Heart left ventricle (tissue), 16 donors: ENCODE measurements at regions not wholly inside any gene's neighbourhood (a gene's known extent, or its start where the extent isn't known, plus 50 kb on each side); places are given as distances from the start of the nearest gene placed in this dataset.
A peak's percentile ranks its signal among the peaks of the same experiment; 100 is the strongest.
"Not testable (repeated sequence)": the region's sequence is repeated elsewhere in the genome, so short reads cannot be mapped to it uniquely, and the experiment has no call there.

Experiments
- ATAC-seq, 4 donors: fragments of 200-7000 bp; cut with Tn5 transposase; one replicate each; pipeline ENCODE4 v1.9.1; 2020 to 2022; ENCODE audit warnings: moderate library complexity in 4 of 4, mild to moderate bottlenecking in 3 of 4, moderate number of reproducible peaks in 1 of 4
- DNase-seq, 5 donors: peaks; one replicate each; pipeline ENCODE4 v3.0.0-alpha.2; 2020
- H3K27ac ChIP-seq, 12 donors: fragments of 200-600 bp; sonication (generic) in 4 of 12; one replicate each; pipeline versions ENCODE4 v1.5.0 to v1.8.0; 2016 to 2022; ENCODE audit warnings: mild to moderate bottlenecking in 2 of 12
- H3K27me3 ChIP-seq, 9 donors: fragments of 200-600 bp; sonication (generic) in 2 of 9; one replicate each; pipeline versions ENCODE4 v1.5.1 to v1.8.0; 2016 to 2022; ENCODE audit warnings: mild to moderate bottlenecking in 3 of 9
- H3K36me3 ChIP-seq, 9 donors: fragments of 200-600 bp; sonication (generic) in 2 of 9; one replicate each; pipeline versions ENCODE4 v1.5.0 to v1.8.0; 2018 to 2022; ENCODE audit warnings: mild to moderate bottlenecking in 2 of 9
- H3K4me1 ChIP-seq, 12 donors: fragments of 200-600 bp; sonication (generic) in 4 of 12; one replicate each; pipeline versions ENCODE4 v1.5.0 to v1.8.0; 2016 to 2022; ENCODE audit warnings: mild to moderate bottlenecking in 3 of 12
- H3K4me3 ChIP-seq, 12 donors: fragments of 200-600 bp; sonication (generic) in 4 of 12; one replicate each; pipeline versions ENCODE4 v1.5.0 to v1.8.0; 2017 to 2022; ENCODE audit warnings: mild to moderate bottlenecking in 9 of 12, moderate library complexity in 4 of 12
- H3K9me3 ChIP-seq, 12 donors: fragments of 200-600 bp; sonication (generic) in 4 of 12; one replicate each; pipeline versions ENCODE4 v1.5.0 to v1.8.0; 2016 to 2022; ENCODE audit warnings: mild to moderate bottlenecking in 1 of 12
- POLR2A ChIP-seq, 2 donors: fragments of 450-650 bp; IDR thresholded peaks; one replicate each; pipeline ENCODE4 v1.6.1; 2017; ENCODE audit warnings: antibody characterized with exemption in 2 of 2, mild to moderate bottlenecking in 2 of 2, moderate library complexity in 2 of 2
- WGBS, 4 donors: extraction: QIAGEN DNeasy Blood & Tissue Kit in 2 of 4; methylation state at CpG; one replicate each; pipeline versions ENCODE4 v1.1.5 to v1.1.7; 2013 to 2018; 5-methylcytosine and 5-hydroxymethylcytosine counted together
- intact Hi-C, 10 donors: fragments of 100-400 bp; cut with DNase I; formaldehyde crosslinking; loops; one replicate each; pipeline versions ENCODE4 v1.11.1 to v1.14.2; 2022
- TF ChIP-seq, protein P1 (sequence below), 12 donors: fragments of 200-600 bp; sonication (generic) in 4 of 12; IDR thresholded peaks; one replicate each; pipeline versions ENCODE4 v1.5.0 to v1.8.0; 2018 to 2022; ENCODE audit warnings: antibody characterized with exemption in 12 of 12, mild to moderate bottlenecking in 5 of 12
- donor health status: ischemic (EF 13 %, LVEDD 7.1; RV severe dilation, severe dysfunction).
- donor health status: healthy with polysubstance abuse.
- donor health status: DM: no; HTN: yes; CAD: no.
- donor health status: DM: no; HTN: no; CAD: no.
- donor health status: ischemic (EF 25% LVEDD 6.9; RV normal size, moderate dysfunction).
- donor health status: ischemic (EF 25% LVEDD 5.7; RV mildly dilated, moderate dysfunction).
- donor health status: healthy.
- donor health status: DM: yes; HTN: yes; CAD: no.
- donor health status: ischemic (EF 35%, LVEDD 5.7; RV mildly dilated, moderate dysfunction).
- donor health status: nonischemic (EF 11% LVEDD 7.7; RV severe dilation, severe dysfunction).
- donor health status: DM: yes; HTN: yes; CAD: no.
- donor health status: PGD.
- donor health status: ischemic (EF 29% LVEDD 5.4; RV normal size, mild dysfunction).
- donor health status: nonischemic (EF 23%, LVEDD 6.1; RV moderate dilation, normal function).

DNA sequence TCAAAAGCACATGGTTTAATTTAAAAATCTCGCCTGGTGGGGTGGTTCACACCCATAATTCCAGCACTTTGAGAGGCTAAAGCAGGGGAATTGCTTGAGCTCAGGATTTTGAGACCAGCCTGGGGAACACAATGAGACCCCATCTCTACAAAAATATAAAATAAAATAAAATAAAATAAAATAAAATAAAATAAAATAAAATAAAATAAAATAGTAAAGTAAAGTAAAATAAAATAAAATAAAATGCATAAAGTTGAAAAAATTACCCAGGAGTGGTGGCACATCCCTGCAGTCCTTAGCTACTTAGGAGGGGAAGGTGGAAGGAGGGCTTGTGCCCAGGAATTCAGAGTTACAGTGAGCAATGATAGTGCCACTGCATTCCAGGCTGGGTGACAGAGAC, 88.7 kb upstream of the MS4A8 start:
- Histone ChIP-seq H3K36me3 (no peaks in the 10 kb centered on the region), H3K27me3 (peaks cover 0 to 7% (median 0%) of the 10 kb centered on the region in 9 donors), H3K27ac (no peak overlapping the region), H3K4me1 (no peaks in the 10 kb centered on the region), H3K4me3 (no peak overlapping the region), H3K9me3 (no peaks in the 10 kb centered on the region)
- TF ChIP-seq POLR2A (IDR thresholded peaks at IDR 0.05) = no peak
- TF ChIP-seq, protein P1, sequence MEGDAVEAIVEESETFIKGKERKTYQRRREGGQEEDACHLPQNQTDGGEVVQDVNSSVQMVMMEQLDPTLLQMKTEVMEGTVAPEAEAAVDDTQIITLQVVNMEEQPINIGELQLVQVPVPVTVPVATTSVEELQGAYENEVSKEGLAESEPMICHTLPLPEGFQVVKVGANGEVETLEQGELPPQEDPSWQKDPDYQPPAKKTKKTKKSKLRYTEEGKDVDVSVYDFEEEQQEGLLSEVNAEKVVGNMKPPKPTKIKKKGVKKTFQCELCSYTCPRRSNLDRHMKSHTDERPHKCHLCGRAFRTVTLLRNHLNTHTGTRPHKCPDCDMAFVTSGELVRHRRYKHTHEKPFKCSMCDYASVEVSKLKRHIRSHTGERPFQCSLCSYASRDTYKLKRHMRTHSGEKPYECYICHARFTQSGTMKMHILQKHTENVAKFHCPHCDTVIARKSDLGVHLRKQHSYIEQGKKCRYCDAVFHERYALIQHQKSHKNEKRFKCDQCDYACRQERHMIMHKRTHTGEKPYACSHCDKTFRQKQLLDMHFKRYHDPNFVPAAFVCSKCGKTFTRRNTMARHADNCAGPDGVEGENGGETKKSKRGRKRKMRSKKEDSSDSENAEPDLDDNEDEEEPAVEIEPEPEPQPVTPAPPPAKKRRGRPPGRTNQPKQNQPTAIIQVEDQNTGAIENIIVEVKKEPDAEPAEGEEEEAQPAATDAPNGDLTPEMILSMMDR (IDR thresholded peaks at IDR 0.05) = no peak
- ATAC-seq = no peak
- intact Hi-C loops = no loop called here
- 37 to 70% (median 52%) methylated on average over 1 of the region's 1 CpG for WGBS, 4 donors
- no peak for DNase-seq

GRCh38 chr11:60615497-60615896, 83.9 kb upstream of the MS4A8 start:
- Histone ChIP-seq H3K4me3 (no peak overlapping the region), H3K9me3 (no peaks in the 10 kb centered on the region), H3K36me3 (no peaks in the 10 kb centered on the region), H3K4me1 (no peaks in the 10 kb centered on the region), H3K27ac (no peak overlapping the region), H3K27me3 (peaks cover 0 to 7% (median 0%) of the 10 kb centered on the region in 9 donors)
- ATAC-seq (no peak), DNase-seq (no peak)
- intact Hi-C loops = loop anchor here in 6 of 10 donors (5.0 kb wide), 2 partner anchors 253 to 793 kb away; no protein-coding TSS in a partner anchor
- TF ChIP-seq, protein P1 (IDR thresholded peaks at IDR 0.05) = no peak
- TF ChIP-seq POLR2A (IDR thresholded peaks at IDR 0.05) = no peak
- WGBS, 4 donors = 66 to 81% (median 77%) methylated on average over 22 to 25 of the region's 25 CpGs

- 82 to 97% (median 85%) methylated on average over 20 to 30 of the region's 30 CpGs; no CpG with 5 or more reads in 1 of the 4 donors for WGBS, 4 donors
- H3K4me1 ChIP-seq, DNase-seq, H3K27ac ChIP-seq, ATAC-seq, H3K27me3 ChIP-seq, intact Hi-C loops, H3K36me3 ChIP-seq, H3K4me3 ChIP-seq: not testable (repeated sequence)
- H3K9me3 ChIP-seq = peaks cover 0 to 12% (median 0%) of the 10 kb centered on the region in 12 donors
These were observed 77.5 kb upstream of the MS4A8 start for GRCh38 chr11:60621940-60622339.

DNA sequence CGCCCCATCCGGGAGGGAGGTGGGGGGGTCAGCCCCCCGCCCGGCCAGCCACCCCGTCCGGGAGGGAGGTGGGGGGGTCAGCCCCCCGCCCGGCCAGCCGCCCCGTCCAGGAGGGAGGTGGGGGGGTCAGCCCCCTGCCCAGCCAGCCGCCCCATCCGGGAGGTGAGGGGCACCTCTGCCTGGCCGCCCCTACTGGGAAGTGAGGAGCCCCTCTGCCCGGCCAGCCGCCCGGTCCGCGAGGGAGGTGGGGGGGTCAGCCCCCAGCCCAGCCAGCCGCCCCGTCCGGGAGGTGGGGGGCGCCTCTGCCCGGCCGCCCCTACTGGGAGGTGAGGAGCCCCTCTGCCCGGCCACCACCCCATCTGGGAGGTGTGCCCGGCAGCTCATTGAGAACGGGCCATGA, 76.6 kb upstream of the MS4A8 start:
- intact Hi-C loops = not testable (repeated sequence)
- 90 to 97% (median 95%) methylated on average over 9 to 24 of the region's 27 CpGs for WGBS, 4 donors

DNA sequence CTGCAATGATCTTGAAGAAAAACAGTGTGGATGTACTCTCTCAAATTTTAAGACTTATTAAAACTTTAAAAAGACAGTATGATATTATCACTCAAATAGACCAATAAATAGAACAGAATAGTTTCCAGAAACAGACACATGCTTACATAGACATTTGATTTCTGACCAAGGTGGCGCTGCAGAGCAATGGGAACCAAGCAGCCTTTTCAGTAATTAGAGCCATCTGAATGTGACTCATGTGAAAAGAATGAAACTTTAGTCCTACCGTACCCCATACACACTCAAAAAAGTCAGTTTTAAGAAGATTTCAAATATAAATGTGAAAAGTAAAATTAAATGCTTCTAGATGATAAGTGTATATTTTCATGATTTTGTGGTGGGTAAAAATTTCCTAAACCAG, 74.2 kb upstream of the MS4A8 start:
- DNase-seq = no peak
- intact Hi-C loops = no loop called here
- WGBS, 4 donors = 29 to 43% (median 35%) methylated on average over 2 of the region's 2 CpGs

More for the DNA sequence above, 76.6 kb upstream of the MS4A8 start:
- DNase-seq, H3K27ac ChIP-seq, ATAC-seq, H3K4me1 ChIP-seq, H3K36me3 ChIP-seq, H3K4me3 ChIP-seq, H3K27me3 ChIP-seq: not testable (repeated sequence)
- peaks cover 0 to 12% (median 0%) of the 10 kb centered on the region in 12 donors for H3K9me3 ChIP-seq

More for the DNA sequence above, 74.2 kb upstream of the MS4A8 start:
- H3K9me3 ChIP-seq = peaks cover 0 to 12% (median 0%) of the 10 kb centered on the region in 12 donors
- ATAC-seq = no peak
- no peaks in the 10 kb centered on the region for H3K27me3 ChIP-seq
- no peak overlapping the region for H3K4me3 ChIP-seq
- no peak overlapping the region for H3K27ac ChIP-seq
- H3K4me1 ChIP-seq = no peaks in the 10 kb centered on the region
- no peaks in the 10 kb centered on the region for H3K36me3 ChIP-seq
- TF ChIP-seq POLR2A (IDR thresholded peaks at IDR 0.05) = no peak
- TF ChIP-seq, protein P1 (IDR thresholded peaks at IDR 0.05) = peak in 1 of 12 donors; percentile 13
